AG20443 (cell line): ENCODE measurements at regions not wholly inside any gene's neighbourhood (a gene's known extent, or its start where the extent isn't known, plus 50 kb on each side); places are given as distances from the start of the nearest gene placed in this dataset.
"Not testable (repeated sequence)": the region's sequence is repeated elsewhere in the genome, so short reads cannot be mapped to it uniquely, and the experiment has no call there.

Experiments used
- DNase-seq: peaks from one replicate; pipeline ENCODE4 v3.0.0; 2012; ENCODE audit warnings: low spot score, mixed read lengths

DNA sequence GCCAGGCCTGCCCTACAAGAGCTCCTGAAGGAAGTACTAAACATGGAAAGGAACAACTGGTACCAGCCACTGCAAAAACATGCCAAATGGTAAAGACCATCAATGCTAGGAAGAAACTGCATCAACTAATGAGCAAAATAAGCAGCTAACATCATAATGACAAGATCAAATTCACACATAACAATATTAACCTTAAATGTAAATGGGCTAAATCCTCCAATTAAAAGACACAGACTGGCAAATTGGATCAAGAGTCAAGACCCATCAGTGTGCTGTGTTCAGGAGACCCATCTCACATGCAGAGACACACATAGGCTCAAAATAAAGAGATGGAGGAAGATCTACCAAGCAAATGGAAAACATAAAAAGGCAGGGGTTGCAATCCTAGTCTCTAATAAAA lies 119.0 kb upstream of the CARMIL1 start:
- not testable (repeated sequence) for DNase-seq

DNA sequence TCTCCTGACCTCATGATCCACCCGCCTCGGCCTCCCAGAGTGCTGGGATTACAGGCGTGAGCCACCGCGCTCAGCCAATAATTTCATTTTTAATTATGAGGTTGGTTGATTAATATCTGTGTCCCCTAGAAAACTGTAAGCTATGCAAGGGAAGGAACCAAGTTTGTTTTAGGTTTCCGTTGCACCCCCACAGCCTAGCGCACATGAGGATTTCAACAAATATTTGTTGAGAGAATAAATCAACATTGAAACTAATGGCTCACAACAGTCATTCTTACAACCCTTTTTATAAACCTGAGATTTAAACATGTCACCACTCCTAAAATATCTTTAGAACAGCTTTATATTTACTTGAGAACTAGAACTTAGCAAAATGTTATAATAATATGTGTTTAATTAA lies 114.0 kb upstream of the CARMIL1 start:
- DNase-seq: no peak

DNA sequence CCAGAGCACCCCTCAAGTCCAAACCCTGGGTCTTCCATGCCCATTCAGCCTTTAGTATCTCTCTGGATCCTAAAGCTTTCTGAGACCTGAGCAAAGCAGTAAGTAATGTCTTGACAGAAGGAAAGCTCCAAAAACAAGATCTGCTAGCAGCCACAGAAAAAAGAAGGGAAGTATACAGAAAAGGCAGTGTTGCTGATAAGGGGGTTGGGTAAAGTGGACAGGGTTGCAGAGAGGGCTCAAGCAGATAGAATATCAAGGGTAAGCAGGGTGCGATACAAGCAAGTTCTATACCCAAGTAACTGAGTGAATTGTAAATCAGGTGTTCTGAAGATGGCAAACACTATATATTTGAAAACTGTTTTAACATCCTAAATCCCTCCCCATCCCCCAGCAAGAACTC lies 113.4 kb upstream of the CARMIL1 start:
- DNase-seq: no peak

DNA sequence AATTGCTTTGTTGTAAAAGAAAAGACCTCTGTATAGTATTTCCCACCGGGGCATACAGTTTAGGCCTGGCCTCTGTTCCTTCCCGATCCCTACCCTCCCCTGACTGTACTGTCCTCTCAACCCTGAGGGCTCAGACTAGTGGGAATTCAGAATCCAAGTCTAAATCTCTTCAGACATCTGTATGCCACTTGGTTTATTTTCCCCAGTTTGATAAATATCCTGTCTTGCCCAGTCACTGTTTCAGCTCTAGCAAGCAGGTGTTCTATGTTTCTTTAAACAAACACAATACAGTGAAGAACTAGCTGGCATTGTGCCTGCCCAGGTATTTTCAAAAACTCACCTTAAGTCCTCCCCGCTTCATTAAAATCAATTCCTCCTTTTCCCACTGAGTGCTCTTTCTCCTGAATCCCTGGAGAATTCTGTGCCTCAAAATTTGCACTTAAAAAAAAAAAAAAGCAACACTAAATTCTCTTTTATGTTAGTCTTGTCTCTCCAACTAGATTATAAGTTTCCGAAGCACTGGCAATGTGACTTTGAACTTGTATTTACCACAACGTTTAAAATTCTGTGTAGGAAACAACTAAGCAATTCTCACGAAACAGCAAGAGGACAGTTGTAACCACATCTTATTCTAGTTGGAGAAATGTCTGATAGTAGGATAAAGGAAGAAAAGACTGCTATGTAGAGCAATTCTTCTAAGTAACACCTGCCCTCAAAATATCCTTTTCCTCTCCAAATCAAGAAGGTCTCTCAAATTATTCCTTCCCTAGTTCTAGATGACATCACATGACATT lies 112.0 kb upstream of the CARMIL1 start:
- DNase-seq: no peak

DNA sequence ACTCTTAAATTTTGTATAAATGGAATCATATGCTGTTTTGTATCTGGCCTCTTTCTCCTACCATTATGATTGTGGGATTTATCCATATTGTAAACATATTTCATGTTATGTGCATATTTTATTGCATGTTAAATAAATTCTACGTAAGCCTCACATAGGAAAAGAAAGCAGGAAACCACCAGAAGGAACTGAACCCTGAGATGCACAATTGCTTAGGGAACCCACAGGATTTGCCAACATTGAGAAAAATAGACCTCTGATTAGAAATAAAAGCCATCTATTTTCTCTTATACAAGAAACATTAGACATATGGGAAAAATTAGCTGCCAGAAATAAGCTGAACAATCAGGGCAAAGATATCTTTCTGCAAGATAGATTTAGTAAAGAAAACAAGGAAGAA lies 111.2 kb upstream of the CARMIL1 start:
- no peak for DNase-seq

DNA sequence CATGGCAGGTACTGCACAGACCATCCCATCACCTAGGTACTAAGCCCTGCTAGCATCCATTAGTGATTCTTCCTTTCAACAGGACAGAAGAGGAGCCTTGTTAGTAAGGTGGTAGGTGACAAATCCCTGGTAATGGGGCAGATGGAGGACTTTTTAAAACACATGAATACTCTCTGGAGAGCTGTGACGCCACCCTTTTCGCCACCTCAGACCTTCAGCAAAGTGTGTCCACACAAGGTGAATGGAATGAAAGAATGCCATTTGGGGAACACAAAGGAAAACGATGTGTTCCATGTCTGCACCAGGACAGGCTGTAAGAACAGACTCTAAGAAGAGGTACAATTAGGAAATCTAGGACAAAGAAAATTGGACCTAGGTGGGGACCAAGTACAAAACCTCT lies 110.5 kb upstream of the CARMIL1 start:
- DNase-seq: no peak

DNA sequence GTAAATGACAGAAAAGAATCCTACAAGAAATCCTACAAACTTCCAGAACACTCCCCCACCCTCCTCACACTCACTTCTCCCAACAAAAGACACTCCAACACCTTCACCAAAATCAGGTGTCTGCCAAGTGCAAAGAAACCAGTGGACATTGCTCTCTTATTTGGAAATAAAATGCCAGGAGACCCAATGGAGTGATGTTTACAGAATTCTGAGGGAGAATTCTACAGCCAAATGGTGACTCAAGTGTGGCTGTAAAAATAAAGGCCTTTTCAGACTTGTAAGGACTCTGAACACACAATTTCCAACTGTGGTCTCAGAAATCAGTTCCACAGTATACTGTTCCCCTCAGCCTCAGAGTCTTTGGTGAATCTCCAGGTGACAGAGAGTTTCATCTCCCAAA lies 109.6 kb upstream of the CARMIL1 start:
- peak; percentile 42 for DNase-seq

DNA sequence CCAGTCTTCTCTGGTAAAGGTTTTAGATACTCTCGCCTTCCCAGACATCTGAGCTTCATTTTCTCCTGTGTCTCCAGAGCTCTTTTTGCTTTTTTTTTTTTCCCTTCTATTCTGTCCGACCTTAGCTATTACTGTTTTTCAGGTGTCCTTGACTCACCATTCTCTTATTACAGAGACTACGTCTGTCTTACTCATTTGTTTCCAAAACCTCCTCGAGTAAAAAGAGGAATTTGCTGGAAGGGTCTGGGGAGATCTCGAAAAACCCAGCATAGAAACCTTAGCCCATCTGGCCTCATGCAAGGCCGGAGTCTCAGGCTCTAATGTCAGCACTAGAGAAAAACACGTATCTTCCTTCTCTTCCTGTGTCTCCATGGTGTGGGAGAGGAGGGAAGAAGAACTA lies 109.2 kb upstream of the CARMIL1 start:
- no peak for DNase-seq

DNA sequence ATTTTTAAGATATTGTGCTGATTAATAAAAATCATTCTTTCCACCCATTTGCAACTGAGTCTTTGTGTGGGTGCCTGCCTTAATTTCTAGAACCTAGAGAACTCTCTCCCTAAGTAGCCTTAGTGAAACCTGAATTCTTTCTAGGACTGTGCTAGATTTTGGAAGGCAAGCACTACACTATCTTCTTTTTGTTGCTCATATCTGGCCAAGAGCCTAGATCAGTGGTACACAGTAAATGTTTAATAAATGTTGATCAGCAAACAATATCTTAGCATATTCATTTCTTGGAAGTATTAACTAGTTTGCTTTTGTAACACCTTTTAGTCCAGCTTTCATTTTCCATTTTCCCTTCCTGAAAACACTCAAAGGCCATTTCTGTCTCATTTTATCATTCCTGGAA lies 108.5 kb upstream of the CARMIL1 start:
- no peak for DNase-seq

DNA sequence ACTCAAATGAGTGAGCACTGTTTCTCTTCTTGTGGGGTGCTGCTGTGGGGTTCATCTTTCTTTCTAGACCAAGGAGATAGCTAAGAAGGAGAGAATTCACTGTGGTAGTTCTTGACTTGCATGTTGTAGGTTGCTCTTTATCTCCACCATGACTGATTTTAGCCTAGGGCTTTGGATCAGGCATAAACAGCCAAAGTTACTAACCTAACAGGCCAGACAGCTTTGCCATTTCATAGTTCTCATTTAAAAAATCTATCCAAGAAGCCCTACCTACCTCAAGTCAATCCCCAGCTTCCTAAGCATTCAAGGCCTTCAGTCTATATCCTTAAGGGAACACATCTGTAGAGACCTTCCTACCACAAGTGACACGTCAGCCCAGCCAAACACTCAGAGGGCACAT lies 107.9 kb upstream of the CARMIL1 start:
- DNase-seq: no peak

DNA sequence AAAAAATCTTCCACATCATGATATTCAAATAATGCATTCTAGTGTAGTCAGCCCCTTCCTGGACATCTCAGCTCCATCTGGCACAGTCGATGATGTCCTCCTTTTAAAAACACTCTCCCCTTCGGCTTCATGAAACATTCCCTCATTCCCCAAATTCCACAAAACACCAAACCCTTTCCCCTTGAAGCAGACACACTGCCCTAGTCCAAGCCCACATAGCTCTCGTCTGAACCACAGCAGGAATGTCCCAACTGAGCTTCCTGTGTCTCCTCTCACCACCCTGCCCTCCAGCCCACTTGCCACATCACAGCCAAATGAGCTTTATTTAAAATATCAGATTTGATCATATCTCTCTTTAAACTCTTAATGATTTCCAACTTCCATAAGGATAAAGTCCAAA lies 106.4 kb upstream of the CARMIL1 start:
- DNase-seq: peak; percentile 90

DNA sequence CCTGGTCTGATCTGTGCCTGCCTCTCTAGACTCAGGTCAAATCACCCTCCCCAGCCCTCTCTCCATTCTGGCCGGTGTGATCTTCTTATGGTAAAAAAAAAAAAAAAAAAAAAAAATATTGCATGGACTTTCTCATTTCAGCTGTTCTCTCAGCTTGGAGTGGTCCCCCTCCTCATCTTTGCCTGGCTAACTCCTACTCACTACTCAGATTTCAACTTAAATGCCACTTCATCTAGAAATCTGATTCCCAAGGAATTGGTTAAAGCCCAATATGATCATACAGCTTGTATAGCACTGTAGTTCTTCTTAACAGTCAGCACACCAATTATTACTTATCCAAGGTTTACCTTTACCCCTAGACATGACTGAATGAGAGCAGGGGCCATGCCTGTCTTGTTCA lies 105.9 kb upstream of the CARMIL1 start:
- DNase-seq: no peak

DNA sequence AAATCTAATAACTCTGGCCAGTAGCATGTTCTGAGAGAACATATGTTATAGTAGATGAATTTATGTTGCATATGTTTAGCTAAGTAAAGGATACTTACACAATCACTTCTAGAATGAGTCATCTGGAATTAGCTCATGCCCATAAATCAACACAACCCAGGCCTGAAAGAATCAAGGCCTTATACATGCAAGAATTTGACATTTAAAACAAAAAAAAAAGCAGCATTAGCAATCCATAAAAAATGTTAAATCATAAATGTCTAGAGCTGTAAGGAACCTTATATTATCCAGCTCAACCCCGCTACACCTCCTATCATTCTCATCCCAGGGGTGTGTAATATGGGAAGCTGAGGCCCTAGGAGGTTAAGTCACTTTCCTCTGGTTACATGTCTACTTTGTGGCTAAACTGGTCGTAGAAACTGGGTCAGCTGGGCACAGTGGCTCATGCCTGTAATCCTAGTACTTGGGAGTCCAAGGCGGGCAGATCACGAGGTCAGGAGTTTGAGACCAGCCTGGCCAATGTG lies 105.2 kb upstream of the CARMIL1 start:
- peak; percentile 49 for DNase-seq

DNA sequence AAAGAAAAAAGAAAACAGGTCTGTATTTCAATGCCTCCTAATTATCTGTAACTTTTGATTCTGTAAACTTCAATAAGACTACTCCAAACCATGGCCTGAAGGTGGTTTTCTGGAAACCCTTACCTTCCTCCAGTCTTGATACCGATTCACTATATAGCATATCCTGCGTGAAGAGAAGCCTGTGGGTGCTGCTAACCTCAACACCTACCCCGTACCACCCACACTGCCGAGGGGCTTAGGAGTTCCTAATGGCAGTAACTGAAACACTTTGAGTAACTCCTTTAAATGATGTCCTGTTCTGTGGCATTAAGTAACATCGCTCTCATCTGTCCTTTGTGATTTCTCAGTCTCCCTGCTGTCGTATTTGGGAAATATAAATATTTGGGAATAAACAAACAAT lies 104.5 kb upstream of the CARMIL1 start:
- DNase-seq: no peak

DNA sequence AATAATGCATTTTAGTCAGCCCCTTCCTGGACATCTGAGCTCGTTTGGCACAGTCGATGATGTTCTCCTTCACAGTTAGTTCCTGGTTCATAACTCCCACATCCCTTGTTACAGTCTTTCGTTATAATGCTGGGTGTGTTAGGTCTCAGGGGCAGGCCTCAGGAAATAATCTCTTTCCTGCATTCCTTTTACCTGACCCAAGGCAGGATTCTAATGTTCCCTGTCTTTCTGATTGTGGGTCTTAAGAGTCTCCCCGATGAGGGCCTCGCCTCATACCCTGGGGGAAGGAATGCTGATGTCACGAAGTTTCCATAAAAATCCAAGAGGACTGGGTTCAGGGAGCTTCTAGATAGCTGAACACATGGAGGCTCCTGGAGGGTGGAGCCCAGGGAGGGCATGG lies 104.0 kb upstream of the CARMIL1 start:
- no peak for DNase-seq

DNA sequence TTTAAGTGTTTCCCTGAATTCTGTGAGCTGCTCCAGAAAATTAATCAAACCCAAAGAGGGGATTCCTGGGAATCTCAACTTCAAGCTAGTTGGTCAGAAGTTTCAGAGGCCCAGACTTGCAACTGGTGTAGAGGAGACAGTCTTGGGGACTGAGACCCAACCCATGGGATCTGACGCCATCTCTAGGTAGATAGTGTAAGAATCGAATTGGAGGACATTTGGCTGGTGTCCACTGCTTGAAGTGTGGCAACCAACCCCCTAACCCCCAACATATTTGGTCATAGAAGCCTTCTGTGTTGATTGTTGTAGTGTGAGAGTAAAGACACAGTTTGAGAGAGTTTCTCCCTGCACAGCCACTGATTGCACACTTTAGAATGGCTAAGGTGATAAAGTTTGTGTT lies 103.5 kb upstream of the CARMIL1 start:
- DNase-seq: no peak

DNA sequence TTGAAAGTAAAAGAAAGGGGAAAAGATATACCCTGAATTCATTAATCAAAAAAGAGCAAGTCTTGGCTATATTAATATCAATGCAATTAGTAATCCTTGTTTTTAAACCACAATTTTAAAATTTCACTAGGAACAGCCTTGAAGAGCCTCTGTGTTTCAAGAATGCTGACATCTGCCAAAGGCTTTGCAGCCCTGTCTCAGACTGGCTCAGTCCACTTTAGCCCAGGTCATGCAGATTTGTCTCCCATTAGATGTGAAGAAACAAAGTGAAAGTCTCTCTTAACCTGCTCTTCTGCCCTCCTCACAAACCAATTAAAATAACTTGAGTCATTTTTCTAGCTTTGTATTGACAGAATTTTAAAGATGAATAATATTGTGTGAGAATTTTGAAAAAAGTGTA lies 102.7 kb upstream of the CARMIL1 start:
- DNase-seq: no peak

DNA sequence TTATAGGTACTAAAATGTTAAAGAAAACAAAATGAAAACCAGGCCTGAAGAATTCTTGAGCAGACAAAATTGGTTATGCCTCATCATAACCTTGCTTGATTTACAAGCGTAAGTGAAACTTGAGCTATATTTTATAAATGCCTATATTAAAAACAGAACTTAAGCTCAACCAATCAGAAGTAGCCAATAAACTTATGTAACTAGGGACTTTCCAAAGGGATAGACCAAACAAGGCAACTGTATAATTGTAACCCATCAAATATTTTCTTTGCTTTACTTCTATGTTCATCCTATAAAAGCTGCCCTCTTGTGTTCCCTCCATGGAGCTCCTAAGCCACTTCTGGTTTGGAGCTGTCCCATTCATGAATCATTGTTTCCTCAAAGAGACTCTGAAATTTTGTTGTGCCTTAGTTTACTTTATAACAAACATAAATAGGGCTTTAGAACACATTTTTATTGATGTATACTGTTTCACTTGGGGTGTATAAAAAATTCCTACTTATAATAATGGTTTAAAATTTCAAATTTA lies 101.6 kb upstream of the CARMIL1 start:
- no peak for DNase-seq

DNA sequence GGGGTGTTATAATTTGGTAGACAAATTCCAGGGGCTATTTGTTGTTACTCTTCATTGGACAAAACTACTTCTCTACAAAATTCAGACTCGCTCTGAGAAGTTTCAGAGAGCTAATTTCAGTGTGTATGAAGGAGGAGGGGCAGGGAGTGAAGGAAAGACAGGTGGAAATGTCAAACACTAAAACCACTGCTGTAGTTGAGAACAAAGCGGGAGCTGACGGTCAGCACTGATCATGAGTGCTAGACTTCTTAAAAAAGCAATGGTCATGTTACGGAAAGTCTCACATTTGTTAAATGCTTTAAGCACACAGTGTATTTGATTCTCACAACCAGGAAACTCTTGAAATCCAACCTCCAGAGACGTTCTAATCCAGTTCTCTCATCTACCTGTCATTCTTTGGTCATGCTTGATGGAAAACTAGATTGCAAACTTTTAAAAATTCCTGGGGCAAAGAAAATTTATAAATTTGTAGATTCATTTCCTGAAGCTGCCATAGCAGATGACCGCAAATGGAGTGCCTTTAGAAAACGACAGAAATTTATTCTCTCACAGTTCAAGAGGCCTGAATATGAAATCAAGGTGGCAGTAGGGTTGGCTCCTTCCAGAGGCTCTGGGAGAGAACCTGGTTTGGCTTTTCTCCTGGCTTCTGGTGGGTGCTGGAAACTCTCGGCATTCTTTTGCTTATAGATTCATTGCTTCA lies 100.7 kb upstream of the CARMIL1 start:
- DNase-seq: no peak

DNA sequence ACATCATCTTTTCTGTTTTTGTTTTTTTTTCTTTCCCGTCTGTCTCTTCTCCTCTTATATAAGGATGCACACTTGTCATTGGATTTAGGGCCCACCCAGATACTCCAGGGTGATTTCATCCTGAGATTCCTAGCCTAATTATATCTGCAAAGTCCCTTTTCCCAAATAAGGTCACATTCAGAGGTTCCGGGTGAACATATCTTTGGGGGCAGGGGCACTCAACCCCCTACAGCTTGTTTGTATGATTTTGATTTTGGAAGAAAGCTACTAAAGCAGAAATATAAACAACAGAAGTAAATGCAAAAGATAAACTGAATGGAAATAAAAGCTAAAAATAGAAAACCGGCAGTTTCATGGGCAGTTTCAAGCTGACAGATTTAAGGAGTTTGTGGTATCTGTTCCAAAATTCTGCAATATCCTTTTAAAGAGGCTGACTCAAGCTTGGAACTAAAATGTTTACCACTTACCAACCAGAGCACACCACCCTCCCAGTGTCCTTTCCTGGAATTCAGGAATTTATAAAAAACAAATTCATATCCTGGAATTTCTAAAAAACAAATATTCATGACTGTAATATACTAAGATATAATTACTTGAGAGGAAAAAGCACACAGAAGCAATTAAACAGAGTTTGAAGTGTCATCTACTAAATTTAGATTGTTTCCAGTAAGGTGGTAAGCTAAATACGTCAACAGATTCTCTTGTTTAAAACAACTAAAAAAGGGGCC lies 100.0 kb upstream of the CARMIL1 start:
- DNase-seq: peak; percentile 84

DNA sequence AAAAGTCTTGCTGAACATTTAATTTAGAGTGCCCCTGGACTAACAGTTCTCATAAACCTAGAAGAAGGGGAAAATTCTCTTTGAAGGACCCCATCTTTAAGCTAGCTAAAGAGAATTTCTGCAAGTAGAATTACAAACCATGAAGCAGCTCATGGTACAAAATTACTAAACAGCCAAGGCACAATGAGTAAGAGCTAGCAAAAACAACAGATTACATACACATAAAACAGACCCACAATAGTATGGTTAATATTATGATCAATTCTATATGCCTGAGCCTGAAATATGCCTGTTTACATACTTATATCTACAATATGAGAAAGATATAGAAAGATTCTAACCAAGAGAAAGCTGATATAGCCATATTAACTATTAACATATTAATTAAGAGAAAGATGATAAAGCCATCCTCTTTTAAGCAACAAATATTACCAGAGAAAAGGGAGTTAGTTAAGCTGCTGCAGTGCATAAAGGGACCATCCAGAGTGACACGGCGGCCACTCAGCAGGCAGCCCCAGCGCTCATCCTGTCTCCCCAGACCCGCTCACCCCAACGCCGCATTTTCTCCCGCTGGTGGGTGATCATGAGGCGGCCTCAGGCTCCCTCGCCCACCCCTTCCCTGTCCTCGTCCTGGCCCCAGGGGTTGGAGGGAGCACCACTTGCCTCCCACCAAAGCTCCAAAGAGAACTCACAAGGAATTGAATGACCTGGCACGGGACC lies 98.4 kb upstream of the CARMIL1 start:
- DNase-seq: no peak

DNA sequence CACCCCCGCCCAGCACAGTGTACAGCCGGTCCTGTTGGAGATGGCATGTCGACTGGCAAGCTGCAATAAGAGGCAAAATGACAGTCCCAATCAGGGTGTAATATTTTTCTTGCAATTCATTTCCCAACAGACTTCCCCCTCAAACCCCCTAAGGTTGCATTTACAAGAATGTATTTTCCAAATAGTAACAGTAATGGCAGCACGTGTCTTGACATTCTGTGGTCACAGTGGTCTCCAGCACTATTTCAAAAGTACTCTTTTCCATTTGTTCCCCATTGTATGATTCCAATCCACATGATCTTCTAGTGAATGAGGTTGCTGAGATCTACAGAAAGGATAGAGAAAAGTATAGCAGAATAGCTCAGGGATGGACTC lies 97.8 kb upstream of the CARMIL1 start:
- DNase-seq: no peak
